H9 (cell line): ENCODE measurements at regions not wholly inside any gene's neighbourhood (a gene's known extent, or its start where the extent isn't known, plus 50 kb on each side); places are given as distances from the start of the nearest gene placed in this dataset.

ENCODE experiments used
- DNase-seq: peaks from one replicate; pipeline ENCODE4 v3.0.0-alpha.2; 2017
- H2AFZ ChIP-seq: one replicate; pipeline ENCODE4 v1.6.1; 2013; ENCODE audit warnings: mild to moderate bottlenecking, low read length, control low read depth, moderate library complexity
- H2AK5ac ChIP-seq: 2 replicates; pipeline ENCODE4 v1.6.1; 2013; ENCODE audit warnings: low read length, control low read depth, mixed read lengths; ENCODE audit not compliant: insufficient read length
- H2BK120ac ChIP-seq: one replicate; pipeline ENCODE4 v1.6.1; 2013; ENCODE audit warnings: low read depth, mild to moderate bottlenecking, low read length, control low read depth, inconsistent platforms; ENCODE audit not compliant: poor library complexity, severe bottlenecking
- H2BK12ac ChIP-seq: 2 replicates; pipeline ENCODE4 v1.6.1; 2013; ENCODE audit warnings: low read length, control low read depth, mixed read lengths, low read depth; ENCODE audit not compliant: insufficient read length
- H2BK15ac ChIP-seq: 2 replicates; pipeline ENCODE4 v1.6.1; 2013; ENCODE audit warnings: low read depth, low read length, control low read depth
- H2BK20ac ChIP-seq: one replicate; pipeline ENCODE4 v1.6.1; 2013; ENCODE audit warnings: low read depth, mild to moderate bottlenecking, low read length, control low read depth, inconsistent platforms; ENCODE audit not compliant: poor library complexity, severe bottlenecking
- H2BK5ac ChIP-seq: 2 replicates; pipeline ENCODE4 v1.6.1; 2013; ENCODE audit warnings: low read length, control low read depth, mixed read lengths; ENCODE audit not compliant: insufficient read length
- H3K14ac ChIP-seq: 2 replicates; pipeline ENCODE4 v1.6.1; 2013; ENCODE audit warnings: low read length, control low read depth; ENCODE audit not compliant: insufficient read depth
- H3K18ac ChIP-seq: 2 replicates; pipeline ENCODE4 v1.6.1; 2013; ENCODE audit warnings: low read depth, mild to moderate bottlenecking, mixed read lengths, low read length, control low read depth; ENCODE audit not compliant: insufficient read length
- H3K23ac ChIP-seq: 2 replicates; pipeline ENCODE4 v1.6.1; 2013; ENCODE audit warnings: low read length, control low read depth, mixed read lengths, low read depth; ENCODE audit not compliant: insufficient read length
- H3K23me2 ChIP-seq: 2 replicates; pipeline ENCODE4 v1.6.1; 2013; ENCODE audit warnings: low read depth, mild to moderate bottlenecking, mixed read lengths, low read length, control low read depth; ENCODE audit not compliant: insufficient read length, poor library complexity, severe bottlenecking
- H3K27ac ChIP-seq: 2 replicates; pipeline ENCODE4 v1.5.1; 2013; ENCODE audit warnings: low read length, control low read depth, mixed read lengths, low read depth; ENCODE audit not compliant: insufficient read length
- H3K27me3 ChIP-seq: 2 replicates; pipeline ENCODE4 v1.6.1; 2013; ENCODE audit warnings: low read length, control low read depth, inconsistent platforms; ENCODE audit not compliant: insufficient read depth
- H3K4ac ChIP-seq: 2 replicates; pipeline ENCODE4 v1.6.1; 2013; ENCODE audit warnings: low read depth, mild to moderate bottlenecking, control low read depth, inconsistent platforms, low read length, moderate library complexity
- H3K4me1 ChIP-seq: 2 replicates; pipeline ENCODE4 v1.6.1; 2013; ENCODE audit warnings: low read length, control low read depth, inconsistent platforms; ENCODE audit not compliant: insufficient read depth
- H3K4me2 ChIP-seq: 2 replicates; pipeline ENCODE4 v1.6.1; 2013; ENCODE audit warnings: low read length, control low read depth, mixed read lengths; ENCODE audit not compliant: insufficient read length, insufficient read depth
- H3K56ac ChIP-seq: 2 replicates; pipeline ENCODE4 v1.6.1; 2013; ENCODE audit warnings: low read depth, mild to moderate bottlenecking, mixed read lengths, low read length, control low read depth; ENCODE audit not compliant: insufficient read length
- H3K79me1 ChIP-seq: 2 replicates; pipeline ENCODE4 v1.6.1; 2013; ENCODE audit warnings: low read depth, mild to moderate bottlenecking, moderate library complexity, low read length, control low read depth, inconsistent platforms; ENCODE audit not compliant: insufficient read depth, poor library complexity, severe bottlenecking
- H3K79me2 ChIP-seq: 2 replicates; pipeline ENCODE4 v1.6.1; 2013; ENCODE audit warnings: low read length, control low read depth, inconsistent platforms; ENCODE audit not compliant: insufficient read depth
- H3K9ac ChIP-seq: 2 replicates; pipeline ENCODE4 v1.6.1; 2013; ENCODE audit warnings: low read length, control low read depth, mixed read lengths; ENCODE audit not compliant: insufficient read length; ENCODE audit errors: extremely low read depth
- H3K9me3 ChIP-seq: one replicate; pipeline ENCODE4 v1.6.1; 2013; ENCODE audit warnings: low read depth, low read length, inconsistent platforms; ENCODE audit not compliant: control insufficient read depth
- H3T11ph ChIP-seq: one replicate; pipeline ENCODE4 v1.6.1; 2013; ENCODE audit warnings: mild to moderate bottlenecking, low read length, control low read depth, inconsistent platforms
- H4K20me1 ChIP-seq: one replicate; pipeline ENCODE4 v1.6.1; 2013; ENCODE audit not compliant: control insufficient read depth, insufficient read length, insufficient read depth
- H4K5ac ChIP-seq: 2 replicates; pipeline ENCODE4 v1.6.1; 2013; ENCODE audit warnings: low read depth, mild to moderate bottlenecking, mixed read lengths, low read length, control low read depth; ENCODE audit not compliant: insufficient read length
- H4K8ac ChIP-seq: replicated peaks from 2 replicates; pipeline ENCODE4 v1.6.1; 2013; ENCODE audit warnings: low read length, control low read depth, mixed read lengths, low read depth; ENCODE audit not compliant: insufficient read length
- H4K91ac ChIP-seq: 2 replicates; pipeline ENCODE4 v1.6.1; 2013; ENCODE audit warnings: low read depth, mild to moderate bottlenecking, moderate library complexity, mixed read lengths, low read length, control low read depth; ENCODE audit not compliant: insufficient read length
- H3K27ac Mint-ChIP-seq, 3 experiments: 2 replicates in 2 of 3; 3 replicates in 1 of 3; pipeline ENCODE4 v1.8.0; 2020 to 2021; ENCODE audit warnings: mixed read lengths in 3 of 3, mild to moderate bottlenecking in 1 of 3, moderate library complexity in 1 of 3
- H3K27me3 Mint-ChIP-seq: 2 replicates; pipeline ENCODE4 v1.8.0; 2021; ENCODE audit warnings: low read depth, mild to moderate bottlenecking, moderate library complexity, mixed read lengths
- H3K36me3 Mint-ChIP-seq, 3 experiments: 2 replicates in 2 of 3; 3 replicates in 1 of 3; pipeline ENCODE4 v1.8.0; 2020 to 2021; ENCODE audit warnings: low read depth in 3 of 3, mixed read lengths in 3 of 3; ENCODE audit not compliant: insufficient read depth in 1 of 3
- H3K4me1 Mint-ChIP-seq, 2 experiments: 2 replicates each; pipeline ENCODE4 v1.8.0; 2020; ENCODE audit warnings: mixed read lengths in 2 of 2
- H3K4me3 Mint-ChIP-seq, 2 experiments: 2 replicates in 1 of 2; 3 replicates in 1 of 2; pipeline ENCODE4 v1.8.0; 2020 to 2021; ENCODE audit warnings: mild to moderate bottlenecking in 2 of 2, mixed read lengths in 2 of 2, moderate library complexity in 1 of 2
- H3K9me3 Mint-ChIP-seq, 2 experiments: 2 replicates in 1 of 2; 3 replicates in 1 of 2; pipeline ENCODE4 v1.8.0; 2020; ENCODE audit warnings: mild to moderate bottlenecking in 2 of 2, mixed read lengths in 2 of 2, moderate library complexity in 1 of 2
- CTCF ChIP-seq: fragments of 200-600 bp; sonication (generic); conservative IDR thresholded peaks from 3 replicates; pipeline ENCODE4 v1.8.0; 2021; ENCODE audit warnings: antibody characterized with exemption, mild to moderate bottlenecking
- WGBS: extraction: QIAGEN DNeasy Blood & Tissue Kit; methylation state at CpG from one replicate; pipeline ENCODE4 v1.1.7; 2013; ENCODE audit warnings: missing lambda C conversion rate, low lambda C conversion rate, mixed read lengths; ENCODE audit not compliant: insufficient read length; ENCODE audit errors: extremely low coverage; 5-methylcytosine and 5-hydroxymethylcytosine counted together

GRCh38 chr4:66693694-66694093 is 851.6 kb downstream of the CENPC start:
- no peak overlapping the region for H2BK5ac ChIP-seq
- no peak overlapping the region for H3K18ac ChIP-seq
- no peak overlapping the region for H4K8ac ChIP-seq
- Mint-ChIP-seq H3K4me3 (no peak overlapping the region), H3K4me1 (peaks cover 5 to 7% of the 10 kb centered on the region in 2 experiments), H3K27ac (peak overlapping the region in 2 of 3 experiments; percentile 12 to 59; a peak in 2 of 7 replicates), H3K36me3 (no peaks in the 10 kb centered on the region; a peak in 1 of 7 replicates), H3K9me3 (peaks cover 0 to 2% of the 10 kb centered on the region in 2 experiments; a peak in 1 of 5 replicates), H3K27me3 (no peaks in the 10 kb centered on the region)
- no peaks in the 10 kb centered on the region for H3K4me1 ChIP-seq
- no peak overlapping the region for H3K4ac ChIP-seq
- WGBS = no CpG with 5 or more reads among the region's 1 CpG
- H2BK15ac ChIP-seq = no peak overlapping the region
- H2BK20ac ChIP-seq = no peak overlapping the region
- H3K79me1 ChIP-seq = no peaks in the 10 kb centered on the region
- no peak overlapping the region for H3T11ph ChIP-seq
- H2AK5ac ChIP-seq = no peak overlapping the region
- no peak for DNase-seq
- no peak overlapping the region for H3K23ac ChIP-seq
- no peak overlapping the region for H3K9ac ChIP-seq
- no peak overlapping the region for H4K5ac ChIP-seq
- no peak for TF ChIP-seq CTCF
- H3K14ac ChIP-seq = no peak overlapping the region
- H2AFZ ChIP-seq = no peak overlapping the region
- H3K79me2 ChIP-seq = no peaks in the 10 kb centered on the region
- no peak overlapping the region for H2BK120ac ChIP-seq
- no peak overlapping the region for H3K4me2 ChIP-seq
- H3K27ac ChIP-seq = no peak overlapping the region
- no peaks in the 10 kb centered on the region for H3K23me2 ChIP-seq
- no peaks in the 10 kb centered on the region for H3K9me3 ChIP-seq
- H4K20me1 ChIP-seq = no peaks in the 10 kb centered on the region
- H4K91ac ChIP-seq = no peak overlapping the region
- H2BK12ac ChIP-seq = no peak overlapping the region
- no peaks in the 10 kb centered on the region for H3K27me3 ChIP-seq
- no peak overlapping the region for H3K56ac ChIP-seq
